ENCODE measurements at regions not wholly inside any gene's neighbourhood (a gene's known extent, or its start where the extent isn't known, plus 50 kb on each side); places are given as distances from the start of the nearest gene placed in this dataset.
A peak's percentile ranks its signal among the peaks of the same experiment; 100 is the strongest.

DNA sequence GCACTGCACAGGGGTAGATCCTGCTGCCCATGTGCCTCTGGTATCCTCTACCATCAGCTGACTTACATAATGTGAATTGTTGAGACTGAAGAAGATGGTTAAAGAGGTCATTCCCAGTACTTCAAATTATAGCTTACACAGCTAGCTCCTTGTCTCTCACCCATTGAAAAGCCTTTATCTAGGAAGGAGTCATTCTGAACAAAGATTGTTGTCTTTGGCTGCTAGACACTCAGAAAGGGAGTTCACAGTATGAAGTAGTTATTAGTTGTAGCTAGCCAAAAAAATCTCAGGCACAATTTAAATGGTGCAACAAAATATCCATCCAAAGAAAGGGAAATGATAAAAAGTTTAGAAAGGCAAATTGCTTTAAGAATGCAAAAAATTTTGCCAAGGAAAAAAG lies 102.0 kb upstream of the NREP start:
- no peak for DNase-seq (ENCODE audit: extremely low read depth, low read depth)
- H3K4me3 ChIP-seq (replicated peaks; ENCODE audit: low read depth, low read length): no peak overlapping the region
- TF ChIP-seq, protein P1, sequence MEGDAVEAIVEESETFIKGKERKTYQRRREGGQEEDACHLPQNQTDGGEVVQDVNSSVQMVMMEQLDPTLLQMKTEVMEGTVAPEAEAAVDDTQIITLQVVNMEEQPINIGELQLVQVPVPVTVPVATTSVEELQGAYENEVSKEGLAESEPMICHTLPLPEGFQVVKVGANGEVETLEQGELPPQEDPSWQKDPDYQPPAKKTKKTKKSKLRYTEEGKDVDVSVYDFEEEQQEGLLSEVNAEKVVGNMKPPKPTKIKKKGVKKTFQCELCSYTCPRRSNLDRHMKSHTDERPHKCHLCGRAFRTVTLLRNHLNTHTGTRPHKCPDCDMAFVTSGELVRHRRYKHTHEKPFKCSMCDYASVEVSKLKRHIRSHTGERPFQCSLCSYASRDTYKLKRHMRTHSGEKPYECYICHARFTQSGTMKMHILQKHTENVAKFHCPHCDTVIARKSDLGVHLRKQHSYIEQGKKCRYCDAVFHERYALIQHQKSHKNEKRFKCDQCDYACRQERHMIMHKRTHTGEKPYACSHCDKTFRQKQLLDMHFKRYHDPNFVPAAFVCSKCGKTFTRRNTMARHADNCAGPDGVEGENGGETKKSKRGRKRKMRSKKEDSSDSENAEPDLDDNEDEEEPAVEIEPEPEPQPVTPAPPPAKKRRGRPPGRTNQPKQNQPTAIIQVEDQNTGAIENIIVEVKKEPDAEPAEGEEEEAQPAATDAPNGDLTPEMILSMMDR (IDR thresholded peaks at IDR 0.05; ENCODE audit: low read depth, low read length, missing control alignments): no peak

DNA sequence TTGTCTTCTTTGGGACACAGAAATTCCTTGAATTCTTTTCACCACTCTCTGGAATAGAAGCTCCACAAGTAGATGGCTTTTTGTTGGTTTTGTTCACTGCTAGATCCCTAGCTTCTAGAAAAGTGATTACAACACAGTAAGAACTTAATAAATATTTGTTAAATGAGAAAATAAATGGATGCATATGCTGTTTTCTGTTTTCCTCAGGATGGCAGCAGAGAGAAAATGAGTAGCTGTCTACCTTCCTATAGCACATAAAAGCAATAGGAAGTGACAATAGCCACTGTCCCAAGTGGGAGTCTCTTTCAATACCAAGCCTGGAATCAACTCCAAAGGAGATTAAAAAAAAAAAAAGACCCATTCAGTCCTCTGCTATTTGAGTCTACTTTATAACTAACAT lies 100.6 kb upstream of the NREP start:
- no peak overlapping the region for H3K4me3 ChIP-seq (replicated peaks; ENCODE audit: low read depth, low read length)
- TF ChIP-seq, protein P1 (IDR thresholded peaks at IDR 0.05; ENCODE audit: low read depth, low read length, missing control alignments): no peak
- DNase-seq (ENCODE audit: extremely low read depth, low read depth): no peak

GRCh38 chr5:111856876-111857466 lies 100.0 kb upstream of the NREP start:
- TF ChIP-seq, protein P1 (IDR thresholded peaks at IDR 0.05; ENCODE audit: low read depth, low read length, missing control alignments): no peak
- no peak for DNase-seq (ENCODE audit: extremely low read depth, low read depth)

GRCh38 chr5:111855356-111855755 lies 98.4 kb upstream of the NREP start:
- no peak overlapping the region for H3K4me3 ChIP-seq (replicated peaks; ENCODE audit: low read depth, low read length)
- TF ChIP-seq, protein P1 (IDR thresholded peaks at IDR 0.05; ENCODE audit: low read depth, low read length, missing control alignments): no peak
- DNase-seq (ENCODE audit: extremely low read depth, low read depth): no peak

More at GRCh38 chr5:111856876-111857466, 100.0 kb upstream of the NREP start:
- no peak overlapping the region for H3K4me3 ChIP-seq (replicated peaks; ENCODE audit: low read depth, low read length)

- no peak overlapping the region for H3K4me3 ChIP-seq (replicated peaks; ENCODE audit: low read depth, low read length)
- DNase-seq (ENCODE audit: extremely low read depth, low read depth): no peak
- TF ChIP-seq, protein P1 (IDR thresholded peaks at IDR 0.05; ENCODE audit: low read depth, low read length, missing control alignments): no peak
Observed at GRCh38 chr5:111854186-111854585, 97.2 kb upstream of the NREP start.

DNA sequence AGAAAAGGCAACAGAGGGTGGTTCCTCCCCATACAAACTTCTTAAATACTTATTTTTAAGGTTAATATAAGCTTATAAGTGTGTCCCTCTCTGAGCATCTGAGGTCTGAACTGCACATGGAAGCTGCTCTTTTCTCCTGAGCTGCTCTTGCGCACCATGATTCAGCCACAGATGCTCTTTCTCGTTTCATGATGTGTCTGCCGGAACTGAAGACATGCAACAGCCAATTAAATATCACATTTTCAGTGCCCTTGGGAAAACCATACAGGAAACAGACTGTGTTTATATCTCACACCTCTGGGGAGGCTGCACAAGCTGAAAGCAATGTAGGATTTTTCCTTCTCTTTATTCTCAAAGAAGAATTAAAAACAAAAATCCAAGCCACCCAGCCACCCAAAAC lies 96.8 kb upstream of the NREP start:
- DNase-seq (ENCODE audit: extremely low read depth, low read depth): peak; percentile 54
- H3K4me3 ChIP-seq (replicated peaks; ENCODE audit: low read depth, low read length): no peak overlapping the region
- TF ChIP-seq, protein P1 (IDR thresholded peaks at IDR 0.05; ENCODE audit: low read depth, low read length, missing control alignments): no peak

Measured in HFF-Myc (cell line).